ENCODE measurements at regions not wholly inside any gene's neighbourhood (a gene's known extent, or its start where the extent isn't known, plus 50 kb on each side); places are given as distances from the start of the nearest gene placed in this dataset.

GRCh38 chr6:101222007-101222406, 171.5 kb upstream of the GRIK2 start:
- H3K4me3 ChIP-seq: no peak overlapping the region
- no peaks in the 10 kb centered on the region for H3K4me1 ChIP-seq
- TF ChIP-seq CTCF (IDR thresholded peaks at IDR 0.05) (no peak), POLR2AphosphoS5 (IDR thresholded peaks at IDR 0.05) (no peak), POLR2A (IDR thresholded peaks at IDR 0.05) (no peak), EP300 (IDR thresholded peaks at IDR 0.05) (no peak)
- no peak overlapping the region for H3K27ac ChIP-seq
- H3K36me3 ChIP-seq: no peaks in the 10 kb centered on the region
- no peaks in the 10 kb centered on the region for H3K27me3 ChIP-seq
- no peaks in the 10 kb centered on the region for H3K9me3 ChIP-seq
- ATAC-seq: no peak

GRCh38 chr6:101224751-101225150, 168.8 kb upstream of the GRIK2 start:
- no peak for ATAC-seq
- TF ChIP-seq POLR2A (IDR thresholded peaks at IDR 0.05) (no peak), EP300 (IDR thresholded peaks at IDR 0.05) (no peak), POLR2AphosphoS5 (IDR thresholded peaks at IDR 0.05) (no peak), CTCF (IDR thresholded peaks at IDR 0.05) (no peak)
- 84 to 90% methylated on average over 5 to 6 of the region's 6 CpGs for WGBS, 2 donors (ENCODE audit: low coverage in 1 of 2)
- Histone ChIP-seq H3K4me3 (no peak overlapping the region), H3K27me3 (no peaks in the 10 kb centered on the region), H3K27ac (no peak overlapping the region), H3K36me3 (no peaks in the 10 kb centered on the region), H3K4me1 (no peaks in the 10 kb centered on the region), H3K9me3 (no peaks in the 10 kb centered on the region)

GRCh38 chr6:101226677-101227135, 166.8 kb upstream of the GRIK2 start:
- no peak for TF ChIP-seq EP300 (IDR thresholded peaks at IDR 0.05)
- TF ChIP-seq CTCF (IDR thresholded peaks at IDR 0.05): peak in 1 of 4 experiments; percentile 11
- TF ChIP-seq POLR2AphosphoS5 (IDR thresholded peaks at IDR 0.05): no peak
- no peak for TF ChIP-seq POLR2A (IDR thresholded peaks at IDR 0.05)
- WGBS, 2 donors (ENCODE audit: low coverage in 1 of 2): 14 to 62% methylated on average over 5 to 7 of the region's 12 CpGs
- no peaks in the 10 kb centered on the region for H3K27me3 ChIP-seq
- no peaks in the 10 kb centered on the region for H3K9me3 ChIP-seq
- ATAC-seq: no peak
- H3K4me1 ChIP-seq: no peaks in the 10 kb centered on the region
- H3K4me3 ChIP-seq: no peak overlapping the region
- no peak overlapping the region for H3K27ac ChIP-seq
- H3K36me3 ChIP-seq: no peaks in the 10 kb centered on the region

- Histone ChIP-seq H3K36me3 (no peaks in the 10 kb centered on the region), H3K27me3 (no peaks in the 10 kb centered on the region), H3K27ac (no peak overlapping the region), H3K4me1 (no peaks in the 10 kb centered on the region), H3K9me3 (no peaks in the 10 kb centered on the region), H3K4me3 (no peak overlapping the region)
- WGBS, 2 donors (ENCODE audit: low coverage in 1 of 2): 50% methylated on average over 1 of the region's 5 CpGs; no CpG with 5 or more reads in 1 of the 2 donors
- no peak for TF ChIP-seq CTCF (IDR thresholded peaks at IDR 0.05)
- TF ChIP-seq EP300 (IDR thresholded peaks at IDR 0.05): no peak
- no peak for TF ChIP-seq POLR2A (IDR thresholded peaks at IDR 0.05)
- TF ChIP-seq POLR2AphosphoS5 (IDR thresholded peaks at IDR 0.05): no peak
- ATAC-seq: no peak
Measured at GRCh38 chr6:101230866-101231265, 162.6 kb upstream of the GRIK2 start.

GRCh38 chr6:101231606-101232235, 161.8 kb upstream of the GRIK2 start:
- TF ChIP-seq CTCF (IDR thresholded peaks at IDR 0.05): no peak
- TF ChIP-seq EP300 (IDR thresholded peaks at IDR 0.05): no peak
- WGBS, 2 donors (ENCODE audit: low coverage in 1 of 2): 90 to 96% methylated on average over 5 to 7 of the region's 7 CpGs
- ATAC-seq: no peak

More at GRCh38 chr6:101231606-101232235, 161.8 kb upstream of the GRIK2 start:
- no peaks in the 10 kb centered on the region for H3K4me1 ChIP-seq
- H3K27me3 ChIP-seq: no peaks in the 10 kb centered on the region
- no peaks in the 10 kb centered on the region for H3K36me3 ChIP-seq
- no peak overlapping the region for H3K27ac ChIP-seq
- no peaks in the 10 kb centered on the region for H3K9me3 ChIP-seq
- H3K4me3 ChIP-seq: no peak overlapping the region

All from gastroesophageal sphincter (tissue), 4 donors.